SH-SY5Y (cell line): ENCODE measurements at regions not wholly inside any gene's neighbourhood (a gene's known extent, or its start where the extent isn't known, plus 50 kb on each side); places are given as distances from the start of the nearest gene placed in this dataset.

Experiments
- GATA2 ChIP-seq: IDR thresholded peaks from 2 replicates; pipeline ENCODE4 v1.6.1; 2011; ENCODE audit warnings: mild to moderate bottlenecking, low read depth, low read length
- GATA3 ChIP-seq: IDR thresholded peaks from 2 replicates; pipeline ENCODE4 v1.6.1; 2011; ENCODE audit warnings: low read depth, mild to moderate bottlenecking, low read length, moderate library complexity

- no peak for TF ChIP-seq GATA3
- no peak for TF ChIP-seq GATA2
These were observed 251.6 kb upstream of the MEOX2 start for GRCh38 chr7:15938115-15938514.
